Colonic mucosa (tissue), 4 donors: ENCODE measurements at regions not wholly inside any gene's neighbourhood (a gene's known extent, or its start where the extent isn't known, plus 50 kb on each side); places are given as distances from the start of the nearest gene placed in this dataset.

Experiments used
- DNase-seq: peaks from one replicate; pipeline ENCODE4 v3.0.0-alpha.2; 2020
- H3K27ac ChIP-seq: fragments of 200-600 bp; one replicate; pipeline ENCODE4 v1.8.0; 2021
- H3K27me3 ChIP-seq: fragments of 200-600 bp; one replicate; pipeline ENCODE4 v1.8.0; 2021
- H3K36me3 ChIP-seq: fragments of 200-600 bp; one replicate; pipeline ENCODE4 v1.8.0; 2021
- H3K4me1 ChIP-seq: fragments of 200-600 bp; one replicate; pipeline ENCODE4 v1.8.0; 2021; ENCODE audit warnings: mild to moderate bottlenecking
- H3K4me3 ChIP-seq: fragments of 200-600 bp; one replicate; pipeline ENCODE4 v1.8.0; 2021
- H3K9ac ChIP-seq, 2 donors: one replicate each; pipeline ENCODE4 v1.7.0; 2013; ENCODE audit warnings: control low read depth in 2 of 2, low read depth in 2 of 2, low read length in 2 of 2
- H3K9me3 ChIP-seq: fragments of 200-600 bp; one replicate; pipeline ENCODE4 v1.8.0; 2021
- CTCF ChIP-seq: fragments of 200-600 bp; IDR thresholded peaks from one replicate; pipeline ENCODE4 v1.8.0; 2022; ENCODE audit warnings: antibody characterized with exemption, mild to moderate bottlenecking
- intact Hi-C: fragments of 100-400 bp; cut with DNase I; formaldehyde crosslinking; loops from one replicate; pipeline ENCODE4 v1.14.1; 2022
- donor health status: healthy.
- donor health status: DM: no; HTN: no; CAD: no.
- donor health status: DM: no; HTN: no; CAD: no.

- Histone ChIP-seq H3K27me3 (no peaks in the 10 kb centered on the region), H3K9me3 (no peaks in the 10 kb centered on the region), H3K4me3 (no peak overlapping the region), H3K4me1 (no peaks in the 10 kb centered on the region), H3K27ac (no peak overlapping the region), H3K36me3 (no peaks in the 10 kb centered on the region), H3K9ac (no peak overlapping the region)
- intact Hi-C loops, result no loop called here
- DNase-seq, result no peak
- no peak for TF ChIP-seq CTCF
Measured at GRCh38 chr1:14380408-14380807, 218.1 kb upstream of the KAZN start.

- H3K36me3 ChIP-seq, result no peaks in the 10 kb centered on the region
- no peaks in the 10 kb centered on the region for H3K27me3 ChIP-seq
- H3K4me3 ChIP-seq, result no peak overlapping the region
- no peak overlapping the region for H3K9ac ChIP-seq
- no peak for TF ChIP-seq CTCF
- no peak for DNase-seq
- no peak overlapping the region for H3K27ac ChIP-seq
- H3K4me1 ChIP-seq, result no peaks in the 10 kb centered on the region
- intact Hi-C loops, result no loop called here
- no peaks in the 10 kb centered on the region for H3K9me3 ChIP-seq
Measured at GRCh38 chr1:14390816-14391215, 207.7 kb upstream of the KAZN start.

- H3K9me3 ChIP-seq, result no peaks in the 10 kb centered on the region
- H3K4me3 ChIP-seq, result no peak overlapping the region
- TF ChIP-seq CTCF, result no peak
- no peak overlapping the region for H3K9ac ChIP-seq
- no peak for DNase-seq
- intact Hi-C loops, result no loop called here
- no peaks in the 10 kb centered on the region for H3K4me1 ChIP-seq
- no peak overlapping the region for H3K27ac ChIP-seq
- H3K36me3 ChIP-seq, result no peaks in the 10 kb centered on the region
- no peaks in the 10 kb centered on the region for H3K27me3 ChIP-seq
Measured at GRCh38 chr1:14392161-14392858, 206.2 kb upstream of the KAZN start.

- TF ChIP-seq CTCF, result no peak
- no peak overlapping the region for H3K4me3 ChIP-seq
- no peaks in the 10 kb centered on the region for H3K9me3 ChIP-seq
- no peaks in the 10 kb centered on the region for H3K36me3 ChIP-seq
- no peak overlapping the region for H3K9ac ChIP-seq
- DNase-seq, result no peak
- no peaks in the 10 kb centered on the region for H3K4me1 ChIP-seq
- no peak overlapping the region for H3K27ac ChIP-seq
- no peaks in the 10 kb centered on the region for H3K27me3 ChIP-seq
- intact Hi-C loops, result no loop called here
Measured at GRCh38 chr1:14392859-14393365, 205.6 kb upstream of the KAZN start.

GRCh38 chr1:14396100-14396499 is 202.4 kb upstream of the KAZN start:
- Histone ChIP-seq H3K9ac (no peak overlapping the region), H3K27ac (no peak overlapping the region), H3K4me1 (no peaks in the 10 kb centered on the region), H3K9me3 (no peaks in the 10 kb centered on the region), H3K36me3 (no peaks in the 10 kb centered on the region), H3K4me3 (no peak overlapping the region), H3K27me3 (no peaks in the 10 kb centered on the region)
- intact Hi-C loops, result no loop called here
- DNase-seq, result no peak
- no peak for TF ChIP-seq CTCF
